H9 (cell line): ENCODE measurements at regions not wholly inside any gene's neighbourhood (a gene's known extent, or its start where the extent isn't known, plus 50 kb on each side); places are given as distances from the start of the nearest gene placed in this dataset.

Experiments
- DNase-seq: peaks from one replicate; pipeline ENCODE4 v3.0.0-alpha.2; 2017
- H2AFZ ChIP-seq: one replicate; pipeline ENCODE4 v1.6.1; 2013; ENCODE audit warnings: mild to moderate bottlenecking, low read length, control low read depth, moderate library complexity
- H2AK5ac ChIP-seq: 2 replicates; pipeline ENCODE4 v1.6.1; 2013; ENCODE audit warnings: low read length, control low read depth, mixed read lengths; ENCODE audit not compliant: insufficient read length
- H2BK120ac ChIP-seq: one replicate; pipeline ENCODE4 v1.6.1; 2013; ENCODE audit warnings: low read depth, mild to moderate bottlenecking, low read length, control low read depth, inconsistent platforms; ENCODE audit not compliant: poor library complexity, severe bottlenecking
- H2BK12ac ChIP-seq: 2 replicates; pipeline ENCODE4 v1.6.1; 2013; ENCODE audit warnings: low read length, control low read depth, mixed read lengths, low read depth; ENCODE audit not compliant: insufficient read length
- H2BK15ac ChIP-seq: 2 replicates; pipeline ENCODE4 v1.6.1; 2013; ENCODE audit warnings: low read depth, low read length, control low read depth
- H2BK20ac ChIP-seq: one replicate; pipeline ENCODE4 v1.6.1; 2013; ENCODE audit warnings: low read depth, mild to moderate bottlenecking, low read length, control low read depth, inconsistent platforms; ENCODE audit not compliant: poor library complexity, severe bottlenecking
- H2BK5ac ChIP-seq: 2 replicates; pipeline ENCODE4 v1.6.1; 2013; ENCODE audit warnings: low read length, control low read depth, mixed read lengths; ENCODE audit not compliant: insufficient read length
- H3K14ac ChIP-seq: 2 replicates; pipeline ENCODE4 v1.6.1; 2013; ENCODE audit warnings: low read length, control low read depth; ENCODE audit not compliant: insufficient read depth
- H3K18ac ChIP-seq: 2 replicates; pipeline ENCODE4 v1.6.1; 2013; ENCODE audit warnings: low read depth, mild to moderate bottlenecking, mixed read lengths, low read length, control low read depth; ENCODE audit not compliant: insufficient read length
- H3K23ac ChIP-seq: 2 replicates; pipeline ENCODE4 v1.6.1; 2013; ENCODE audit warnings: low read length, control low read depth, mixed read lengths, low read depth; ENCODE audit not compliant: insufficient read length
- H3K23me2 ChIP-seq: 2 replicates; pipeline ENCODE4 v1.6.1; 2013; ENCODE audit warnings: low read depth, mild to moderate bottlenecking, mixed read lengths, low read length, control low read depth; ENCODE audit not compliant: insufficient read length, poor library complexity, severe bottlenecking
- H3K27ac ChIP-seq: 2 replicates; pipeline ENCODE4 v1.5.1; 2013; ENCODE audit warnings: low read length, control low read depth, mixed read lengths, low read depth; ENCODE audit not compliant: insufficient read length
- H3K27me3 ChIP-seq: 2 replicates; pipeline ENCODE4 v1.6.1; 2013; ENCODE audit warnings: low read length, control low read depth, inconsistent platforms; ENCODE audit not compliant: insufficient read depth
- H3K4ac ChIP-seq: 2 replicates; pipeline ENCODE4 v1.6.1; 2013; ENCODE audit warnings: low read depth, mild to moderate bottlenecking, control low read depth, inconsistent platforms, low read length, moderate library complexity
- H3K4me1 ChIP-seq: 2 replicates; pipeline ENCODE4 v1.6.1; 2013; ENCODE audit warnings: low read length, control low read depth, inconsistent platforms; ENCODE audit not compliant: insufficient read depth
- H3K4me2 ChIP-seq: 2 replicates; pipeline ENCODE4 v1.6.1; 2013; ENCODE audit warnings: low read length, control low read depth, mixed read lengths; ENCODE audit not compliant: insufficient read length, insufficient read depth
- H3K56ac ChIP-seq: 2 replicates; pipeline ENCODE4 v1.6.1; 2013; ENCODE audit warnings: low read depth, mild to moderate bottlenecking, mixed read lengths, low read length, control low read depth; ENCODE audit not compliant: insufficient read length
- H3K79me1 ChIP-seq: 2 replicates; pipeline ENCODE4 v1.6.1; 2013; ENCODE audit warnings: low read depth, mild to moderate bottlenecking, moderate library complexity, low read length, control low read depth, inconsistent platforms; ENCODE audit not compliant: insufficient read depth, poor library complexity, severe bottlenecking
- H3K79me2 ChIP-seq: 2 replicates; pipeline ENCODE4 v1.6.1; 2013; ENCODE audit warnings: low read length, control low read depth, inconsistent platforms; ENCODE audit not compliant: insufficient read depth
- H3K9ac ChIP-seq: 2 replicates; pipeline ENCODE4 v1.6.1; 2013; ENCODE audit warnings: low read length, control low read depth, mixed read lengths; ENCODE audit not compliant: insufficient read length; ENCODE audit errors: extremely low read depth
- H3K9me3 ChIP-seq: one replicate; pipeline ENCODE4 v1.6.1; 2013; ENCODE audit warnings: low read depth, low read length, inconsistent platforms; ENCODE audit not compliant: control insufficient read depth
- H3T11ph ChIP-seq: one replicate; pipeline ENCODE4 v1.6.1; 2013; ENCODE audit warnings: mild to moderate bottlenecking, low read length, control low read depth, inconsistent platforms
- H4K20me1 ChIP-seq: one replicate; pipeline ENCODE4 v1.6.1; 2013; ENCODE audit not compliant: control insufficient read depth, insufficient read length, insufficient read depth
- H4K5ac ChIP-seq: 2 replicates; pipeline ENCODE4 v1.6.1; 2013; ENCODE audit warnings: low read depth, mild to moderate bottlenecking, mixed read lengths, low read length, control low read depth; ENCODE audit not compliant: insufficient read length
- H4K8ac ChIP-seq: replicated peaks from 2 replicates; pipeline ENCODE4 v1.6.1; 2013; ENCODE audit warnings: low read length, control low read depth, mixed read lengths, low read depth; ENCODE audit not compliant: insufficient read length
- H4K91ac ChIP-seq: 2 replicates; pipeline ENCODE4 v1.6.1; 2013; ENCODE audit warnings: low read depth, mild to moderate bottlenecking, moderate library complexity, mixed read lengths, low read length, control low read depth; ENCODE audit not compliant: insufficient read length
- H3K27ac Mint-ChIP-seq, 3 experiments: 2 replicates in 2 of 3; 3 replicates in 1 of 3; pipeline ENCODE4 v1.8.0; 2020 to 2021; ENCODE audit warnings: mixed read lengths in 3 of 3, mild to moderate bottlenecking in 1 of 3, moderate library complexity in 1 of 3
- H3K27me3 Mint-ChIP-seq: 2 replicates; pipeline ENCODE4 v1.8.0; 2021; ENCODE audit warnings: low read depth, mild to moderate bottlenecking, moderate library complexity, mixed read lengths
- H3K36me3 Mint-ChIP-seq, 3 experiments: 2 replicates in 2 of 3; 3 replicates in 1 of 3; pipeline ENCODE4 v1.8.0; 2020 to 2021; ENCODE audit warnings: low read depth in 3 of 3, mixed read lengths in 3 of 3; ENCODE audit not compliant: insufficient read depth in 1 of 3
- H3K4me1 Mint-ChIP-seq, 2 experiments: 2 replicates each; pipeline ENCODE4 v1.8.0; 2020; ENCODE audit warnings: mixed read lengths in 2 of 2
- H3K4me3 Mint-ChIP-seq, 2 experiments: 2 replicates in 1 of 2; 3 replicates in 1 of 2; pipeline ENCODE4 v1.8.0; 2020 to 2021; ENCODE audit warnings: mild to moderate bottlenecking in 2 of 2, mixed read lengths in 2 of 2, moderate library complexity in 1 of 2
- H3K9me3 Mint-ChIP-seq, 2 experiments: 2 replicates in 1 of 2; 3 replicates in 1 of 2; pipeline ENCODE4 v1.8.0; 2020; ENCODE audit warnings: mild to moderate bottlenecking in 2 of 2, mixed read lengths in 2 of 2, moderate library complexity in 1 of 2
- WGBS: extraction: QIAGEN DNeasy Blood & Tissue Kit; methylation state at CpG from one replicate; pipeline ENCODE4 v1.1.7; 2013; ENCODE audit warnings: missing lambda C conversion rate, low lambda C conversion rate, mixed read lengths; ENCODE audit not compliant: insufficient read length; ENCODE audit errors: extremely low coverage; 5-methylcytosine and 5-hydroxymethylcytosine counted together
- TF ChIP-seq, protein P1 (sequence below): fragments of 200-600 bp; sonication (generic); conservative IDR thresholded peaks from 3 replicates; pipeline ENCODE4 v1.8.0; 2021; ENCODE audit warnings: antibody characterized with exemption, mild to moderate bottlenecking

GRCh38 chr10:56599201-56599600, 238.1 kb upstream of the ZWINT start:
- Histone ChIP-seq H3K23ac (no peak overlapping the region), H3K4me1 (no peaks in the 10 kb centered on the region), H3K79me1 (no peaks in the 10 kb centered on the region), H3K14ac (no peak overlapping the region), H3K27ac (no peak overlapping the region), H4K8ac (no peak overlapping the region), H2BK12ac (no peak overlapping the region), H3K56ac (no peak overlapping the region), H4K20me1 (no peaks in the 10 kb centered on the region), H2BK20ac (no peak overlapping the region), H2AFZ (no peak overlapping the region), H3K23me2 (no peaks in the 10 kb centered on the region), H2BK5ac (no peak overlapping the region), H3K4me2 (no peak overlapping the region), H2BK15ac (no peak overlapping the region), H3T11ph (no peak overlapping the region), H3K18ac (no peak overlapping the region), H3K4ac (no peak overlapping the region), H3K9me3 (no peaks in the 10 kb centered on the region), H3K79me2 (no peaks in the 10 kb centered on the region), H2AK5ac (no peak overlapping the region), H4K5ac (no peak overlapping the region), H3K27me3 (no peaks in the 10 kb centered on the region), H3K9ac (no peak overlapping the region), H4K91ac (no peak overlapping the region), H2BK120ac (no peak overlapping the region)
- Mint-ChIP-seq H3K27me3 (no peaks in the 10 kb centered on the region), H3K4me1 (peaks cover 5 to 6% of the 10 kb centered on the region in 2 experiments), H3K27ac (no peak overlapping the region), H3K36me3 (no peaks in the 10 kb centered on the region), H3K4me3 (no peak overlapping the region), H3K9me3 (no peaks in the 10 kb centered on the region)
- DNase-seq: no peak
- no CpG with 5 or more reads among the region's 2 CpGs for whole genome bisulfite sequencing
- TF ChIP-seq, protein P1, sequence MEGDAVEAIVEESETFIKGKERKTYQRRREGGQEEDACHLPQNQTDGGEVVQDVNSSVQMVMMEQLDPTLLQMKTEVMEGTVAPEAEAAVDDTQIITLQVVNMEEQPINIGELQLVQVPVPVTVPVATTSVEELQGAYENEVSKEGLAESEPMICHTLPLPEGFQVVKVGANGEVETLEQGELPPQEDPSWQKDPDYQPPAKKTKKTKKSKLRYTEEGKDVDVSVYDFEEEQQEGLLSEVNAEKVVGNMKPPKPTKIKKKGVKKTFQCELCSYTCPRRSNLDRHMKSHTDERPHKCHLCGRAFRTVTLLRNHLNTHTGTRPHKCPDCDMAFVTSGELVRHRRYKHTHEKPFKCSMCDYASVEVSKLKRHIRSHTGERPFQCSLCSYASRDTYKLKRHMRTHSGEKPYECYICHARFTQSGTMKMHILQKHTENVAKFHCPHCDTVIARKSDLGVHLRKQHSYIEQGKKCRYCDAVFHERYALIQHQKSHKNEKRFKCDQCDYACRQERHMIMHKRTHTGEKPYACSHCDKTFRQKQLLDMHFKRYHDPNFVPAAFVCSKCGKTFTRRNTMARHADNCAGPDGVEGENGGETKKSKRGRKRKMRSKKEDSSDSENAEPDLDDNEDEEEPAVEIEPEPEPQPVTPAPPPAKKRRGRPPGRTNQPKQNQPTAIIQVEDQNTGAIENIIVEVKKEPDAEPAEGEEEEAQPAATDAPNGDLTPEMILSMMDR: no peak
